CD14-positive monocyte (primary cell): ENCODE measurements at regions not wholly inside any gene's neighbourhood (a gene's known extent, or its start where the extent isn't known, plus 50 kb on each side); places are given as distances from the start of the nearest gene placed in this dataset.

Source experiments
- DNase-seq, 3 donors: peaks; one replicate each; pipeline ENCODE4 v3.0.0-alpha.2; 2011 to 2022
- H2AFZ ChIP-seq: 2 replicates; pipeline ENCODE4 v1.6.0; 2012; ENCODE audit warnings: mild to moderate bottlenecking, low read depth, low read length, inconsistent platforms; ENCODE audit not compliant: insufficient read depth, poor library complexity, severe bottlenecking
- H3K27ac ChIP-seq, 2 donors: 1 replicate in 1 of 2; 2 replicates in 1 of 2; pipeline ENCODE4 v1.5.1; 2012 to 2013; ENCODE audit warnings: low read length in 2 of 2, control low read depth in 1 of 2, inconsistent platforms in 1 of 2, low read depth in 1 of 2, mild to moderate bottlenecking in 1 of 2
- H3K27me3 ChIP-seq, 2 donors: one replicate each; pipeline versions ENCODE4 v1.6.0 to v1.6.1; 2011 to 2013; ENCODE audit warnings: low read length in 2 of 2; ENCODE audit not compliant: control insufficient read depth in 2 of 2, insufficient read depth in 2 of 2
- H3K36me3 ChIP-seq, 2 donors: replicated peaks in 1 of 2; 1 replicate in 1 of 2; 2 replicates in 1 of 2; pipeline versions ENCODE4 v1.5.1 to v1.6.1; 2012 to 2013; ENCODE audit warnings: low read length in 2 of 2, control low read depth in 1 of 2, inconsistent platforms in 1 of 2, mild to moderate bottlenecking in 1 of 2; ENCODE audit not compliant: insufficient read depth in 2 of 2, control insufficient read depth in 1 of 2
- H3K4me1 ChIP-seq, 2 donors: 1 replicate in 1 of 2; 2 replicates in 1 of 2; pipeline versions ENCODE4 v1.5.1 to v1.6.1; 2012 to 2013; ENCODE audit warnings: low read length in 2 of 2, control low read depth in 1 of 2, inconsistent platforms in 1 of 2, mild to moderate bottlenecking in 1 of 2, moderate library complexity in 1 of 2; ENCODE audit not compliant: insufficient read depth in 2 of 2, control insufficient read depth in 1 of 2
- H3K4me2 ChIP-seq: replicated peaks from 2 replicates; pipeline ENCODE3; 2012; ENCODE audit warnings: low read length, moderate library complexity, mild to moderate bottlenecking; ENCODE audit not compliant: poor library complexity, severe bottlenecking; ENCODE audit errors: extremely low read depth
- H3K4me3 ChIP-seq, 3 experiments: fragments of 200-600 bp in 1 of 3; sonication (generic) in 1 of 3; replicated peaks in 1 of 3; 1 replicate in 2 of 3; 2 replicates in 1 of 3; pipeline ENCODE4 v1.5.1; 2011 to 2013; ENCODE audit warnings: low read length in 3 of 3, mild to moderate bottlenecking in 3 of 3, control low read depth in 2 of 3, low read depth in 2 of 3, inconsistent platforms in 1 of 3, moderate library complexity in 1 of 3
- H3K79me2 ChIP-seq: 2 replicates; pipeline ENCODE4 v1.6.0; 2012; ENCODE audit warnings: mild to moderate bottlenecking, control low read depth, inconsistent platforms, low read length, moderate library complexity; ENCODE audit not compliant: insufficient read depth
- H3K9ac ChIP-seq: 2 replicates; pipeline ENCODE4 v1.6.0; 2017; ENCODE audit warnings: low read length, mild to moderate bottlenecking; ENCODE audit not compliant: insufficient read depth, poor library complexity, severe bottlenecking
- H3K9me3 ChIP-seq, 2 donors: replicated peaks in 1 of 2; 1 replicate in 1 of 2; 2 replicates in 1 of 2; pipeline versions ENCODE4 v1.5.1 to v1.6.1; 2012 to 2013; ENCODE audit warnings: low read length in 2 of 2, control low read depth in 1 of 2; ENCODE audit not compliant: control insufficient read depth in 1 of 2, insufficient read depth in 1 of 2
- H4K20me1 ChIP-seq: 2 replicates; pipeline ENCODE4 v1.6.0; 2012; ENCODE audit warnings: mild to moderate bottlenecking, low read length, control low read depth, moderate library complexity; ENCODE audit not compliant: insufficient read depth
- H3K27ac Mint-ChIP-seq, 7 donors: one replicate each; pipeline ENCODE4 v1.8.0; 2020; ENCODE audit warnings: mild to moderate bottlenecking in 7 of 7, mixed read lengths in 7 of 7, moderate library complexity in 6 of 7, inconsistent platforms in 2 of 7
- H3K27me3 Mint-ChIP-seq, 3 donors: one replicate each; pipeline ENCODE4 v1.8.0; 2021 to 2022; ENCODE audit warnings: low read depth in 3 of 3, mild to moderate bottlenecking in 3 of 3, mixed read lengths in 3 of 3, moderate library complexity in 3 of 3, inconsistent platforms in 1 of 3
- H3K36me3 Mint-ChIP-seq, 2 donors: one replicate each; pipeline ENCODE4 v1.8.0; 2020; ENCODE audit warnings: mixed read lengths in 2 of 2, inconsistent platforms in 1 of 2, mild to moderate bottlenecking in 1 of 2
- H3K4me1 Mint-ChIP-seq: one replicate; pipeline ENCODE4 v1.8.0; 2020; ENCODE audit warnings: mild to moderate bottlenecking, mixed read lengths
- H3K4me3 Mint-ChIP-seq, 2 donors: one replicate each; pipeline ENCODE4 v1.8.0; 2020; ENCODE audit warnings: mild to moderate bottlenecking in 2 of 2, mixed read lengths in 2 of 2, moderate library complexity in 1 of 2
- H3K9me3 Mint-ChIP-seq, 7 donors: one replicate each; pipeline ENCODE4 v1.8.0; 2020 to 2022; ENCODE audit warnings: mixed read lengths in 7 of 7, mild to moderate bottlenecking in 6 of 7, moderate library complexity in 6 of 7, inconsistent platforms in 2 of 7
- CTCF ChIP-seq: fragments of 200-600 bp; IDR thresholded peaks from one replicate; pipeline ENCODE4 v1.8.0; 2022; ENCODE audit warnings: antibody characterized with exemption, mild to moderate bottlenecking
- WGBS: methylation state at CpG from one replicate; pipeline ENCODE4 v1.1.5; 2013; ENCODE audit warnings: missing lambda C conversion rate; ENCODE audit not compliant: insufficient coverage; 5-methylcytosine and 5-hydroxymethylcytosine counted together
- intact Hi-C, 2 donors: fragments of 100-400 bp; cut with micrococcal nuclease; formaldehyde crosslinking; loops; one replicate each; pipeline versions ENCODE4 v1.15.0 to v1.15.1; 2023

GRCh38 chr2:176709149-176709951 lies 440.1 kb downstream of the MTX2 start:
- H3K27me3 Mint-ChIP-seq: peaks cover 3 to 4% (median 4%) of the 10 kb centered on the region in 3 donors
- Histone ChIP-seq H3K4me3 (no peak overlapping the region), H3K79me2 (no peaks in the 10 kb centered on the region), H2AFZ (no peak overlapping the region), H3K9me3 (peaks cover 0 to 6% of the 10 kb centered on the region in 2 donors), H3K27me3 (no peaks in the 10 kb centered on the region), H4K20me1 (no peaks in the 10 kb centered on the region), H3K4me1 (no peaks in the 10 kb centered on the region), H3K4me2 (no peak overlapping the region), H3K9ac (no peak overlapping the region), H3K36me3 (no peaks in the 10 kb centered on the region), H3K27ac (no peak overlapping the region)
- intact Hi-C loops: no loop called here
- no peaks in the 10 kb centered on the region for H3K36me3 Mint-ChIP-seq
- no peaks in the 10 kb centered on the region for H3K4me1 Mint-ChIP-seq
- H3K4me3 Mint-ChIP-seq: no peak overlapping the region
- H3K27ac Mint-ChIP-seq: no peak overlapping the region
- H3K9me3 Mint-ChIP-seq: peaks cover 0 to 5% (median 0%) of the 10 kb centered on the region in 7 donors
- no peak for TF ChIP-seq CTCF
- no peak for DNase-seq
- 100% methylated on average over 2 of the region's 18 CpGs for WGBS

- no peaks in the 10 kb centered on the region for H3K36me3 ChIP-seq
- WGBS: no CpG with 5 or more reads among the region's 2 CpGs
- intact Hi-C loops: no loop called here
- no peak overlapping the region for H3K27ac ChIP-seq
- Mint-ChIP-seq H3K27me3 (peaks cover 3 to 4% (median 4%) of the 10 kb centered on the region in 3 donors), H3K27ac (no peak overlapping the region), H3K9me3 (peaks cover 0 to 5% (median 0%) of the 10 kb centered on the region in 7 donors), H3K36me3 (no peaks in the 10 kb centered on the region), H3K4me3 (no peak overlapping the region), H3K4me1 (no peaks in the 10 kb centered on the region)
- H3K27me3 ChIP-seq: no peaks in the 10 kb centered on the region
- no peaks in the 10 kb centered on the region for H3K79me2 ChIP-seq
- no peak for DNase-seq
- H4K20me1 ChIP-seq: no peaks in the 10 kb centered on the region
- no peak overlapping the region for H2AFZ ChIP-seq
- no peak overlapping the region for H3K4me2 ChIP-seq
- no peak overlapping the region for H3K9ac ChIP-seq
- H3K9me3 ChIP-seq: peaks cover 0 to 6% of the 10 kb centered on the region in 2 donors
- no peaks in the 10 kb centered on the region for H3K4me1 ChIP-seq
- H3K4me3 ChIP-seq: no peak overlapping the region
- TF ChIP-seq CTCF: no peak
Measured at GRCh38 chr2:176709991-176710390, 440.7 kb downstream of the MTX2 start.
